SK-MEL-5 (cell line): ENCODE measurements at regions not wholly inside any gene's neighbourhood (a gene's known extent, or its start where the extent isn't known, plus 50 kb on each side); places are given as distances from the start of the nearest gene placed in this dataset.

Experiments
- DNase-seq: peaks from one replicate; pipeline ENCODE4 v3.0.0-alpha.2; 2016; ENCODE audit warnings: low read depth, low spot score
- in situ Hi-C: cut with HindIII; loops from 2 replicates; pipeline ENCODE4 v1.10.0; 2016; ENCODE audit warnings: low sequenced_read_pairs, high pct_unique_total_duplicates, low pct_unique_long_range_greater_than_20kb

DNA sequence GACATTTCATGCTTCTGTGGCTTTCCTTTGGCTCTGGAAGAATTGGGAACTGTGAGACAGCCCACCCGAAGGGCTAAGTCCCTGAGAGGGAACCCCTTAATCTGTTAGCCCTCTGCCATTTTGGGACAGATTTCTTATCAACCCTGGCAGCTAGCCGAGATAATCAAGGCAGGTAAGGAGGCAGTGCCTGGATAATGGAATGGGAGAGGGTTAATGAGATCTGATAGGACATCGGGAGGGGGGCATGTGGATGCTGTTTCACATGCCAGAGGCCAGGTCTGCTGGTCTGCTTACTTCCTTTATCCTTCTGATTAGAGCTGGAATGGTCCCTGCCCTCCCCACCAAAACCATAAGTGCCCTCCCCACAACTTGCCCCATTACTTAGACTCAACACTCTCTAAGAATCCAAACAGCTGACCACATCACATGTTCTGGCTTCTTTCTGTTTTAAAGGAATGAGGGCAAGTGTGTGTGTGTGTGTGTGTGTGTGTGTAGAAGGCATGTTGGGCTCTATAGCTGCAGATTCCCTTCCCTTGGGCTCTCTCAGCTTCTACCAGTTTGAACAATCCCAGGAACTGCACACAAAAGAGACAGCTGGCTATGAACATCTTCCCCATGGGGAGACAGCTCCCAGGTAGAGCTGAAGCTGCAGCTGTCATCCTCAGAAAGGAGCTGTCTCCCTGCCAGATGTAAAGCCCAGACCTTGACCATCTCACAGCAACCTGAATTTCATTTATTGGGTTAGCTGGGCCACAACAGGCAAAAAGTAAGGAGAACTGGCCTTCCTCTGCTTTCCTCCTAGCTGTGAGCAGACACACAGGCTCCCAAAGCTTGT is 221.3 kb downstream of the PIK3R1 start:
- in situ Hi-C loops, result no loop called here

DNA sequence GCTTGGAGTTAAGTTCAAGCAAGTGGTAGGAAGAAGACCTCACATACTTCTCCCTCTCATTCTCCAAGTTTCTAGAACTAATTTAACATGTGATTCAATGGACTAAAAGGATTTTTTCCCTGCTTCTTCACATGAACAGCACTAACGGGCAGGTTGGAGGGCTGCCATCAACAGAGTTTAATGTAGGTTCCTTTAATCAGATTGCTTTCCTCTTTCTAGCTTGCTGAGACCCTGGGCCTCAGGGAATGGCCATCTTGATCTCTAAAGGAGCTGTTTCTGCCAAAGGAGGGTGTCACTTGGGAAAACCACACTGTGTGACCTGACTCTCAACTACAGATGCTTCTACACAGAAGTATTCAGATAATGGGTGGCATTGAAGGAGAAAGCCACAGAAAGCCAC is 223.3 kb downstream of the PIK3R1 start:
- DNase-seq, result no peak
- in situ Hi-C loops, result no loop called here

More for the DNA sequence above, 221.3 kb downstream of the PIK3R1 start:
- no peak for DNase-seq

DNA sequence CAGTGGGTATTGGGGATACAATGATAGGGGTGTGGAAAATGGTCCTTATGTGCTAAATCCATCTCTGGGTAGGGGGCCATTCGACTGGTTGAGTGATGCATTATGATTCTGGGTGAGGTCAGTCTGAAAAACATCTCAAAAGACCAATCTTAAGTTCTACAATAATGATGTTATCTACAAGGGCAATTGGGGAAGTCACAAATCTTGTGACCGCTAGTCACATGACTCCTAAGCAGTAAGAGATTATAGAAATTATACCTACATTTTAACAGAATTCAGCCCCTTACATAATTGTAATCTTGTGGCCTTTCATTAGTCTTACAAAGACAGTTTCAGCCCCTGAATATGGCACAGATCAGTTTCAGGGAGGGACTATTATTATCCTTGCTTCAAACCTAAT is 224.7 kb downstream of the PIK3R1 start:
- in situ Hi-C loops, result no loop called here
- DNase-seq, result no peak

DNA sequence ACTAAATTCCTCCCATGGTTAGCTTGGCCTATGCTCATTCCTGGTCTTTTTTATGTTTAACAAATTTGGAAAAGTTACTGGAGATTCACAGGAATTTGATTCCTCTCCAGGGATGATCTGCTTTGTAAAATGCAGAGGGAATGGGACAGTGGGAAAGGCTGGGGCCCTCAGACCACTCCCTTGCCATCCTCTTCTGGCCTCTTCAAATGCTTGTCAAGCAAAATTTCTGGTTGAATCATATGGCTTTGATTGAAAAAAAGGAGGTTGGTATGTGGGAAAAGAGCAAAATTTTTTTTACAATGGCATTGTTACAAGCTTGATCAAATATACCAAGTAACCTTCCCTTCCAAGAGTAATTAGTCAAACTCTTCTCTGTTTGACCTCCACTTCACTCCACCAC is 225.1 kb downstream of the PIK3R1 start:
- DNase-seq, result no peak
- in situ Hi-C loops, result no loop called here

DNA sequence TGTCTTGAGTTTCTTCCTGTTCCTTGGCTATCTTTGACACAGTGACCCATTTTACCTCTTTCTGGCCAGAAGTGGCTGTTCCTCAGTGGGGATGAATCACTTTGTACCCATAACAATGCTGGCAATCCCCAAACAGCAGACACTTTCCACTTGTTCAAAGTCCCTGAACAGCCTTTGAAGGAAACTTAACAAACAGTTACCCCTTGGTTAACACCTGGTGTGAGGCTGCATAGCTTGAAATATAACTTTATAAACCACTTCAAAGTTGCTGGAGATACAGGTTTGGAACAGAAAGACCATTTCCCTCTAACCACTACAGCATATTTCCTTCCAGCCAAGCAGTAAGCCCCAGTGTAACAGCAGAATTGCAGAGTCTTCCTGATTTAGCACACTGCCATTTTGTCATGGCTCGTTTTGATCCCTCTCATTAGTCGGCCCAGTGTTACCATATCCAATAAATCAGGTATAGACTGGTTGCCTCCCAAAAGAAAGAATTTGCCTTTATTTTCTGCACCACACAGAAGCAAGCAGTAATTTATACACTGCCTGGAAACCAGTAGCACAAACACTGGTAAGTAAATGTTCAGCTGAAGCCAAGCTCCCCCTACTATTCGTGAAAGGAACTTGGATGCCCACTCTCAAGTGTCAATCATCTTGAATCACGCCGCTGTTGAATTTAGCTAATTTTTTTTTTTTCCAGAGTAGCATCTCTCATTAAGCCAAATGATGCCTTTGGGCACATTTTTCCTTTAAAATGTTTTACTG is 225.9 kb downstream of the PIK3R1 start:
- DNase-seq, result no peak
- in situ Hi-C loops, result no loop called here

DNA sequence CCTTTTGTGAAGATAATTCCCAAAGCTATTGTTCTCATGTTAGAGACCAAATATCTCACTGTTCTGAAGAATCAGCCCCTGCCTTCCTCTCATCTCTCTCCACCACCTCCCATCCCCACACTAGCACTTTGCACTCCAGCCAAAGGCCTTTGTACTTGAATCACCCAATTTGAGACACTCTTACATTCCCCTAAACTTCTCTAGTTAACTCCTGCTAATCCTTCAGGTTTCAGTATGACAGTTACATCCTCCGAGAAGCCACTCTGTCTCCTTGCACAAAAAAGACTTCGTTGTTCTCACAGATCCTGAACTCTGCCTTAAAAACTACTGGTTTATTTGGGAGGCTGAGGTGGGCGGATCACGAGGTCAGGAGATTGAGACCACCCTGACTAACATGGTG is 227.5 kb downstream of the PIK3R1 start:
- in situ Hi-C loops, result no loop called here
- DNase-seq, result no peak

DNA sequence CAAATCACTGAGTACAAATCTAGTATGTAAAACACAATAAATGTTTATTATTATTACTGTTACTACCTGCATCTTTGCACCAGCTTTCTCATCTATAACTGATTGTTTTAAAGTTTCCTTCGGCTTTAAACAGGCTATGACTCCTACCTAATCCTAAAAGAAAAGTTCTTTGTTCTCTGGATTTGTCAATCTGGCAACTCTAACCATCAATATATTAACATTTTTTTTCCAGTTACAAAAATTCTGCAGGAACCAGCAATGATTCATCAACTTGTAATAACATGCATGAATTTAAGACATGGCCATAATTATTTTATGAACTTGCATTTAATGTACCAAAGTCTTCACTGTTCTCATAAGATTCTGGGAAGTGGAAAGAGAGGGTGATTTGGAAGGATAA is 228.5 kb downstream of the PIK3R1 start:
- in situ Hi-C loops, result no loop called here
- DNase-seq, result no peak

DNA sequence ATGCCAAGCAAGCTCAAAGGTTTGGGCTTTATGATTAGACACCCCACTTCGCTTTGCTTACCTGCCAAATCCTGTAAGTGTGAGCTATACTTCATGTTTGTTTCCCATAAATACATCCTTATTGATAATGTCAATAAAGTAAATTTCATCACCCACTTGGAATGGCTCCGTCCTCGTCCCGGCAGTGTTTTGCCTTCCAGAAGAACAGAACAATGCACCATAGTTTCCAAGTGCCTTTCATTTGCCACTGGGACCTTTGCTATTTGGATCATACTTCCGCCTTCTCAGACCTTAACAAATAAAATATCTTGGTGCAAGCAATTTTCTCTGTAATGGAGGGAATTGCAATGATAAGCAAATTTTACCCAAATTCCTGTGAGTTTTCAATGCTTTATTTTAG is 229.3 kb downstream of the PIK3R1 start:
- in situ Hi-C loops, result no loop called here
- DNase-seq, result peak; percentile 27

DNA sequence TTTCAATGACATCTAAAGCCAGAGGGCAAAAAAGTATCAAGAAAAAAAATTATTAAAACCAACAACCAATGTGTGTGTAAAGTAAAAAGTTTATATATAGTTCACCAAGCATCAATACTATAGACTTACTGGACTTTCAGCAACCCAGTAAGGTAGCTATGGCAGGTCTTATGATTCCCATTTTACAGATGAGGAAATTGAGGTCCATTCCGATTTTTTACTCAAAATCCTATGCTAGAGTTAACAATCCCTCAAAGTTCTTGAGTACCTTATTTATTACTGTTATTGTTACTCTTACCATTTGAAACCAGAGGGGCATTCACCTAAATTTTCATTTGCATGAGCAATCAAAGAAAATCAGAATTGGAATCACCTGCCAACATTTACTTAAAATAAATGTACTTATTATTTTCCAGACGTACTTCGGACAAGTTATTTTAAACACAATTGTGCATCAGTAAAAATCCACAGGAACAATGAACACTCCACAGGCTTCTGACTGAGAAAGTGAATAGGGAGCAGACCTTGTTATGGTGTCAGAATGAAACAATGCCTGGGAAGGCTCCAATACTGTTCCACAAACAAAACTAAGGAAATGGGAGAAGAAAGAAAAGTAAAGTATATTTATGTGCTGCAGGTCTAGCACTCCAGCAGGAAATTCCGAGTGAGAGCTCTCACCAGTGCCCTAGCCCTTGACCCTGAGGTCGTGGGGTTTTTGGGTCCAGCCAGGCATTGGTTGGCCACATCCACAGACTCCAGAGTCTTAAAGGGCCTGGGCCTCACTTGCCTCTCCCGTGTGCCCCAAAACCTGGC is 229.9 kb downstream of the PIK3R1 start:
- in situ Hi-C loops, result no loop called here
- DNase-seq, result no peak

DNA sequence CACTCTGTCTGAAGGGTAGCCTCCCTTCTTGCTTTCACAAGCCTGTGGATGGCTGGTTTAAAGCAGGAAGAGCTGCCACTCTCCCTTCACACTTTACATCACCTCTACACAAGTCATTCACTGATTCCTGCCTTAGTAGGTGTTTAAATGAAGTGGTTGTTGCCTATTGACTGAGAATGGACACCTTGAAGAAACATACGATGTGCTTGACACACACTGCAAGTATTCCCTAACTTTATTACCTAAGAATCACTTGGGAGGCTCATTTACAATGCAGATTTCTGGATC is 230.5 kb downstream of the PIK3R1 start:
- in situ Hi-C loops, result no loop called here
- DNase-seq, result no peak

DNA sequence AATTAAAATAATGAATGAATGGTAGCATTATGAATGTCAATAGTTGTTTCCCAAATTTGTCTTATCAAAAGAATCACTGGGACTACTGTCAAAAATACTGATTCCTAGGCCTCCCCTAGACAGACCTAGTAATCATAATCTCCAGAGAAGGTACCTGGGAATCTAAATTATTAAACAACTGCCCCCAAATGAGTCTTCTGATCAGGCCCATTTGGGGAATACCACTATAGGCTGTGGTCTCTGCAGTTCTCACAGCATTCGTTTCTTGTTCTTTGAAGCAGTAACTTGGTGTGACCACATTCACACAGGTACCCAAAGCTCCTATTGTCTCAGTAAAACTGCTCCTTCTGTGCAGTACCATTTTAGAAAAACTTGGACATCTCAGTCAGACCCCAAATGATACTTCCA is 230.9 kb downstream of the PIK3R1 start:
- DNase-seq, result no peak
- in situ Hi-C loops, result no loop called here

DNA sequence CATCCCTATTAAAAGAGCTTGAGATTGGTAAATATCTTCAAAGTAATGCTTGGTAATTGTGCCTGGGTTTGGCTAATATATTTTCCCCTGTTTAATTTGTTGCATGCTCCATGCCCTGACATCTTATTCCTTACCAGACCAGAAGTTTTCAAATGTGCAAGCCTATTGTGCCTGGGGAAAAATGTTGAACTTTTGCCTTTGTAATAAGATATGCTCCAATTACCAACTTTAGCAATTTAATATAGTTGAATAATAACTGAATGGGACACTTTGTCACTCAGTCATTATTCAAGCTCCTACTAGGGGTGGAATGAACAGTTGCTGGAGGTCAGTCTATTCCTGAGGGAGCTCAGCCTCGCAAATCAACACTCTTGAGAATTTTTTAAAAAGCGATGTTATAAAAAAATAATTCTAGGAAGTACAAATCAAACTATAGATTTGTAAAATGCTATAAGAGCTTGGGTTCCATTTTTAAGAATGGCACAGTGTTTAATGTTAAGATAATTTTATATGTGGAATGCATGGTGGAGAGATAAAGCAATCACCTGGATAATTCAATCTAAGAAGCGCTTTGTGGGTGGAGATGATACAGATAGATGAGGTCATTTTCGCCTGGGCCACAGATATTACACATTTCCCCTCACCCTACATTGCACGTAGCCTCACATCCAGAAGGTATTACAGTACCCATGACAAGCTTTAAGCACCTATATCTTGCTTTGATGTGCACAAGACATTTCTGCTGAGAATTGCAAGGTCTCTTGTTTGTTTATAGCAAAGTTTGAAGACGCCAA is 231.8 kb downstream of the PIK3R1 start:
- DNase-seq, result no peak
- in situ Hi-C loops, result no loop called here

DNA sequence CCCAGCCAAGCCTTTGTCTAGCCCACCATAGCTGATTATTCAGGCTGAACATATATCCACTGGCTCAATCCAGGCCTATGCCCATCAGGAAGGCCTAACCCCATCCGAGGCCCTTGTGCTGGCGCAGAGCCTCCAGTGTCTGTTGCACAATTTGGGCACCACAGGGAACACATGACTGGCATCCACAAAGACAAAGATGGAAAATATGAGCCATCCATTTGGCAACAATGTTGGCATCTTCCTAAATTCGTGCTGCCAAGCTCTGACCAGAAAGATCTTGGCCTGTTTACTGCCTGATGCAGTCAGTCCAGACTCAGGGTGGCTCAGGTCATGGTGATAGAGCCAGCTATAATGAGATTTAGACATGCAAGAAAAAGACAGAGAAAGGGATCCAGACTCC is 233.8 kb downstream of the PIK3R1 start:
- no peak for DNase-seq
- in situ Hi-C loops, result no loop called here

DNA sequence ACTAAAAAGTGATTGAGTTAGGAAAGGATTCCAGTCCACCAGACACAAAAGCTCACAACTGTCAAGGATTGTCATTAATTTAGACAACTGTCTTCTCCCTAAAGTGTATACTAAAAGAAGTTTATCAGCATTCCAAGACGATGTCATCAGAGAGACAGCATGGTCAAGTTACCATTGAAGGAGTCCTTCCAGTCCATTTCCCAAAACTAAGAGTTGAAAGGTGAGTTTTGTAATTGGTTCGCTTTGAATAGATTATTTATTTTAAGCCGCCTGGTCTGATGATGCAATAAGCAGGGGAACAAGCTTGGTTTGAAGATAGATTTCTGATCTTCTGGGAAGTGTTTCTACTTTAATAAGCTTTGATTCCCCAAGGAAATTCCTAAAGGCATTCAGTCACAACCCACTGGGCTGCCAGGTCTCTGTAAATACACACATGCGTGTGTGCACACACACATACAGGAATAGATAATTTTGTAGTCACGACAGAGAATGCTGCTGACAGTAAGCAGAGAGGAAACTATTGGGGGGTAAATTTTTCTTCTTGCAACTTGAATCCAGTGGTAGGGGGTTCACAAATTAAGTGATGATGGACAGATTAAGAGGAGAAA is 234.8 kb downstream of the PIK3R1 start:
- in situ Hi-C loops, result loop anchor here (25.0 kb wide), 1 partner anchor 138 kb away; no protein-coding TSS in a partner anchor
- no peak for DNase-seq

DNA sequence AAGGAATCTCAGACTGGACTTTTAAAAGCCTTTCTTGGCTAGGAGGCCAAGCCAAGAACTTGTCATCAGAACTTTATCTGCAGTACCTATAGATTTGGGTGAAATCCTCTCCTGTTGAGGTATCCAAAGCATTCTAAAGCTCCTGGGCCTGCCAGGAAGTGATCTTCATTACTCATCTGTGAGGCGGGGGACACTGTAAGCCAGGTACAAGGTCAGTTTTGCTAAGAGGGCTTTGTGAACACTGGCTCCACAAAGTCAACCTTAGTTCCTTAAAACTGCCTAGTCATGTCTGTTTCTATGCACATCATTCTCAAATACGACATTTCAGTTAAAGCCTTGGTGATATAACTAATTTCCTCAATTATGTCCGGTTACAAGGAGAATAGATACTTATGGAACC is 236.7 kb downstream of the PIK3R1 start:
- in situ Hi-C loops, result loop anchor here (25.0 kb wide), 1 partner anchor 140 kb away; no protein-coding TSS in a partner anchor
- DNase-seq, result no peak

DNA sequence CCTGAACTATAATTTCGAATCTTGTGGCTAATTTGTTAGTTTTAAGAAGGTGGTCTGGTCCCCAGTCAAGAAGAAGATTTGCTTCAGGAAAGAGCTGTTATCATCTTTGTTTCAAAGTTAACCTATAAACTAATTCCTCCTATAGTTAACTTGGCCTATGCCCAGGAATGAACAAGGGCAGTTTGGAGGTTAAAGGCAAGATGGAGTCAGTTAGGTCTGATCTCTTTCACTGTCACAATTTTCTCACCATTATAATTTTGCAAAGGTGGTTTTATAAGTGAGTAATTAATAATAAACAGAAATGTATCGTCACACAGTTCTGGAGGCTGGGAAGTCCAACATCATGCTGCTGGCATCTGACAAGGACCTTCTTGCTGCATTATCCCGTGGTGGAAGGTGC is 238.6 kb downstream of the PIK3R1 start:
- DNase-seq, result no peak
- in situ Hi-C loops, result loop anchor here (25.0 kb wide), 1 partner anchor 142 kb away; no protein-coding TSS in a partner anchor

DNA sequence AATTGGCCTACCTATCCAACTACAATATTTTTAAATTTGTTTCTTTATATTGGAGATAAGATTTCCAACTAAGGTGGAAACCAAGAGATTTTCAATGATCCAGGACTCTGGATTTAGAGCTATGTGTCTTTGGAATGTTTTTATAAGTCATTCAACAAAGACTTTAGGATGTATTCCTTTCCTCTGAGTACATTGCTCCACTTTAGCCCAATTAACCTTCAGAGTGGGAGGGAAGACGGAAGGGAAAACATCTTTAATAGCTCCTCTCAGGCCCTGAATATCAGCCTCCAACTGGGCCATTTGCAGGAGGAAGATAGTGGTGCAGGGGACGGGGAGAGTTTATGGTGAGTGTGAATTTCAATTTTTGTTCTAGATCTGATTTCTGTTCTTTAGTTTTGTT is 239.2 kb downstream of the PIK3R1 start:
- no peak for DNase-seq
- in situ Hi-C loops, result loop anchor here (25.0 kb wide), 1 partner anchor 142 kb away; no protein-coding TSS in a partner anchor
